H1 (cell line): ENCODE measurements at regions not wholly inside any gene's neighbourhood (a gene's known extent, or its start where the extent isn't known, plus 50 kb on each side); places are given as distances from the start of the nearest gene placed in this dataset.

ENCODE experiments used
- CTCF ChIA-PET: fragments of 300-600 bp; sonication (Branson Sonifier 250); formaldehyde crosslinking; loops from one replicate; lab custom pipeline; 2021; ENCODE audit not compliant: partially characterized antibody; lab: Charles Lee
- POLR2A ChIA-PET: fragments of 300-600 bp; sonication (Branson Sonifier 250); formaldehyde crosslinking; loops from one replicate; lab custom pipeline; 2021; ENCODE audit warnings: inconsistent platforms; ENCODE audit not compliant: partially characterized antibody; lab: Charles Lee
- DNase-seq, 2 experiments: peaks; one replicate each; pipeline versions ENCODE4 v3.0.0 to v3.0.0-alpha.2; 2010 to 2022; ENCODE audit warnings: low spot score in 2 of 2, low read depth in 1 of 2, mixed read lengths in 1 of 2
- FAIRE-seq: peaks from 2 replicates; lab custom pipeline; 2011; peaks lifted over from hg19 to GRCh38; lab: Jason Lieb, UNC
- H2AFZ ChIP-seq: 2 replicates; pipeline ENCODE4 v1.8.1; 2012; ENCODE audit warnings: low read length, inconsistent platforms
- H2AK5ac ChIP-seq: 2 replicates; pipeline ENCODE4 v1.6.1; 2013; ENCODE audit warnings: low read depth, low read length
- H2BK120ac ChIP-seq: replicated peaks from 2 replicates; pipeline ENCODE3; 2013; ENCODE audit warnings: low read depth, low read length, inconsistent platforms
- H2BK12ac ChIP-seq: 2 replicates; pipeline ENCODE4 v1.6.1; 2013; ENCODE audit warnings: low read depth, low read length
- H2BK15ac ChIP-seq: 2 replicates; pipeline ENCODE4 v1.6.1; 2013; ENCODE audit warnings: low read length
- H2BK20ac ChIP-seq: 2 replicates; pipeline ENCODE4 v1.6.1; 2013; ENCODE audit warnings: low read length
- H2BK5ac ChIP-seq: 2 replicates; pipeline ENCODE4 v1.6.1; 2013; ENCODE audit warnings: low read depth, low read length
- H3K14ac ChIP-seq: 2 replicates; pipeline ENCODE4 v1.6.1; 2013; ENCODE audit warnings: inconsistent platforms; ENCODE audit not compliant: insufficient read length
- H3K18ac ChIP-seq: 2 replicates; pipeline ENCODE4 v1.6.1; 2013; ENCODE audit warnings: low read length; ENCODE audit errors: extremely low read depth
- H3K23ac ChIP-seq: 2 replicates; pipeline ENCODE4 v1.6.1; 2013; ENCODE audit warnings: inconsistent platforms; ENCODE audit not compliant: insufficient read length
- H3K23me2 ChIP-seq: 2 replicates; pipeline ENCODE4 v1.6.1; 2013; ENCODE audit warnings: low read depth, low read length
- H3K27ac ChIP-seq: 2 replicates; pipeline ENCODE4 v1.6.1; 2011; ENCODE audit warnings: low read depth, low read length, inconsistent platforms
- H3K27me3 ChIP-seq, 4 experiments: replicated peaks in 1 of 4; 1 replicate in 1 of 4; 2 replicates in 3 of 4; pipeline versions ENCODE4 v1.6.1 to v1.8.1; 2011 to 2013; ENCODE audit warnings: low read length in 3 of 4, mild to moderate bottlenecking in 3 of 4, inconsistent platforms in 2 of 4, mixed read lengths in 2 of 4, moderate library complexity in 1 of 4; ENCODE audit not compliant: control insufficient read depth in 3 of 4, insufficient read depth in 3 of 4; ENCODE audit errors: extremely low read depth in 1 of 4
- H3K36me3 ChIP-seq, 4 experiments: 2 replicates each; pipeline versions ENCODE4 v1.6.1 to v1.8.1; 2011 to 2013; ENCODE audit warnings: mild to moderate bottlenecking in 4 of 4, low read length in 3 of 4, moderate library complexity in 2 of 4, control low read depth in 1 of 4, inconsistent platforms in 1 of 4; ENCODE audit not compliant: insufficient read depth in 4 of 4, control insufficient read depth in 2 of 4
- H3K4ac ChIP-seq: replicated peaks from 2 replicates; pipeline ENCODE3; 2013; ENCODE audit warnings: low read length, low read depth, mixed read lengths, inconsistent platforms; ENCODE audit not compliant: insufficient read length
- H3K4me1 ChIP-seq, 4 experiments: replicated peaks in 1 of 4; 1 replicate in 1 of 4; 2 replicates in 3 of 4; pipeline versions ENCODE4 v1.6.1 to v1.8.1; 2011 to 2013; ENCODE audit warnings: low read length in 3 of 4, inconsistent platforms in 2 of 4, mixed read lengths in 1 of 4; ENCODE audit not compliant: insufficient read depth in 4 of 4, control insufficient read depth in 3 of 4
- H3K4me2 ChIP-seq, 2 experiments: 2 replicates each; pipeline versions ENCODE4 v1.6.1 to v1.8.1; 2011 to 2013; ENCODE audit warnings: low read depth in 2 of 2, low read length in 2 of 2, control low read depth in 1 of 2, inconsistent platforms in 1 of 2, mild to moderate bottlenecking in 1 of 2; ENCODE audit not compliant: insufficient read depth in 1 of 2
- H3K4me3 ChIP-seq, 4 experiments: fragments of 200-600, 300-600 bp in 1 of 4; sonication (generic), shearing (Covaris generic), sonication (Bioruptor Twin) in 1 of 4; 2 replicates each; pipeline versions ENCODE4 v1.5.1 to v1.8.1; 2011 to 2016; ENCODE audit warnings: low read length in 4 of 4, low read depth in 3 of 4, control low read depth in 2 of 4, inconsistent platforms in 2 of 4, mild to moderate bottlenecking in 2 of 4, mixed read lengths in 1 of 4, moderate library complexity in 1 of 4; ENCODE audit not compliant: insufficient read depth in 2 of 4; ENCODE audit errors: extremely low read depth in 1 of 4
- H3K56ac ChIP-seq: replicated peaks from 2 replicates; pipeline ENCODE3; 2013; ENCODE audit warnings: low read depth, mild to moderate bottlenecking, mixed read lengths, low read length, inconsistent platforms; ENCODE audit not compliant: insufficient read length
- H3K79me1 ChIP-seq: 2 replicates; pipeline ENCODE4 v1.6.1; 2013; ENCODE audit warnings: low read depth, low read length, control low read depth
- H3K79me2 ChIP-seq, 2 experiments: 2 replicates each; pipeline versions ENCODE4 v1.6.1 to v1.8.1; 2012 to 2013; ENCODE audit warnings: low read length in 2 of 2, mild to moderate bottlenecking in 2 of 2, inconsistent platforms in 1 of 2; ENCODE audit not compliant: insufficient read depth in 2 of 2, control insufficient read depth in 1 of 2
- H3K9ac ChIP-seq, 4 experiments: replicated peaks in 1 of 4; 1 replicate in 1 of 4; 2 replicates in 3 of 4; pipeline versions ENCODE4 v1.6.1 to v1.8.1; 2011 to 2013; ENCODE audit warnings: low read depth in 3 of 4, low read length in 3 of 4, control low read depth in 2 of 4, mild to moderate bottlenecking in 2 of 4, moderate library complexity in 2 of 4, inconsistent platforms in 1 of 4; ENCODE audit errors: extremely low read depth in 1 of 4
- H3K9me3 ChIP-seq, 2 experiments: 2 replicates each; pipeline versions ENCODE4 v1.6.1 to v1.8.1; 2012 to 2013; ENCODE audit warnings: mild to moderate bottlenecking in 2 of 2, moderate library complexity in 2 of 2, control low read depth in 1 of 2, inconsistent platforms in 1 of 2, low read depth in 1 of 2, low read length in 1 of 2, mixed read lengths in 1 of 2; ENCODE audit not compliant: insufficient read depth in 2 of 2
- H4K20me1 ChIP-seq, 2 experiments: replicated peaks in 1 of 2; 2 replicates each; pipeline versions ENCODE3 to v1.8.1; 2011 to 2013; ENCODE audit warnings: inconsistent platforms in 2 of 2, low read length in 2 of 2, mild to moderate bottlenecking in 1 of 2; ENCODE audit not compliant: insufficient read depth in 2 of 2, control insufficient read depth in 1 of 2
- H4K5ac ChIP-seq: 2 replicates; pipeline ENCODE4 v1.6.1; 2013; ENCODE audit warnings: low read length, low read depth, mixed read lengths, inconsistent platforms; ENCODE audit not compliant: insufficient read length
- H4K8ac ChIP-seq: 2 replicates; pipeline ENCODE4 v1.8.0; 2013; ENCODE audit warnings: mild to moderate bottlenecking, moderate library complexity, low read length, inconsistent platforms; ENCODE audit not compliant: insufficient read depth; ENCODE audit errors: extremely low read depth
- H4K91ac ChIP-seq: replicated peaks from 2 replicates; pipeline ENCODE3; 2013; ENCODE audit warnings: low read length, mixed read lengths, inconsistent platforms; ENCODE audit not compliant: insufficient read length
- BCL11A ChIP-seq, 2 experiments: IDR thresholded peaks; one replicate each; pipeline ENCODE4 v1.6.1; 2011; ENCODE audit warnings: low read depth in 2 of 2, low read length in 2 of 2, mild to moderate bottlenecking in 2 of 2
- POLR2AphosphoS5 ChIP-seq: IDR thresholded peaks from 2 replicates; pipeline ENCODE4 v1.6.1; 2011; ENCODE audit warnings: low read depth, low read length
- RAD21 ChIP-seq, 2 experiments: IDR thresholded peaks in 1 of 2; conservative IDR thresholded peaks in 1 of 2; 2 replicates each; pipeline ENCODE4 v1.6.1; 2011; ENCODE audit warnings: low read depth in 2 of 2, low read length in 2 of 2, improper control_type of control experiment in 1 of 2, inconsistent platforms in 1 of 2, mild to moderate bottlenecking in 1 of 2, moderate library complexity in 1 of 2
- SAP30 ChIP-seq: fragments of 300-600 bp; sonication (generic); IDR thresholded peaks from 2 replicates; pipeline ENCODE4 v1.7.1; 2012; ENCODE audit warnings: low read length, moderate library complexity, mild to moderate bottlenecking, inconsistent platforms; ENCODE audit not compliant: insufficient read depth, insufficient replicate concordance
- SIN3A ChIP-seq, 2 experiments: IDR thresholded peaks in 1 of 2; conservative IDR thresholded peaks in 1 of 2; 2 replicates each; pipeline ENCODE4 v1.6.1; 2011 to 2012; ENCODE audit warnings: low read length in 2 of 2, improper control_type of control experiment in 1 of 2, low read depth in 1 of 2, mild to moderate bottlenecking in 1 of 2
- WGBS, 2 experiments: shearing (Covaris generic) in 1 of 2; methylation state at CpG; one replicate each; pipeline versions ENCODE4 v1.1.6 to v1.1.7; 2013 to 2015; ENCODE audit warnings: low lambda C conversion rate in 2 of 2, mixed read lengths in 2 of 2, inconsistent platforms in 1 of 2, low coverage in 1 of 2, missing lambda C conversion rate in 1 of 2; ENCODE audit not compliant: insufficient replicate concordance in 2 of 2, insufficient coverage in 1 of 2, insufficient read length in 1 of 2; ENCODE audit errors: extremely low coverage in 1 of 2, missing lambda C conversion rate in 1 of 2; 5-methylcytosine and 5-hydroxymethylcytosine counted together
- TF ChIP-seq, protein P1 (sequence below): IDR thresholded peaks from 2 replicates; pipeline ENCODE4 v1.6.1; 2011; ENCODE audit warnings: low read depth, mild to moderate bottlenecking, low read length; ENCODE audit not compliant: insufficient read depth
- TF ChIP-seq, protein P2 (sequence below): IDR thresholded peaks from 2 replicates; pipeline ENCODE4 v1.6.1; 2011; ENCODE audit warnings: low read length, improper control_type of control experiment
- TF ChIP-seq, protein P3 (sequence below): IDR thresholded peaks from 2 replicates; pipeline ENCODE4 v1.6.1; 2012; ENCODE audit warnings: low read length, inconsistent platforms

DNA sequence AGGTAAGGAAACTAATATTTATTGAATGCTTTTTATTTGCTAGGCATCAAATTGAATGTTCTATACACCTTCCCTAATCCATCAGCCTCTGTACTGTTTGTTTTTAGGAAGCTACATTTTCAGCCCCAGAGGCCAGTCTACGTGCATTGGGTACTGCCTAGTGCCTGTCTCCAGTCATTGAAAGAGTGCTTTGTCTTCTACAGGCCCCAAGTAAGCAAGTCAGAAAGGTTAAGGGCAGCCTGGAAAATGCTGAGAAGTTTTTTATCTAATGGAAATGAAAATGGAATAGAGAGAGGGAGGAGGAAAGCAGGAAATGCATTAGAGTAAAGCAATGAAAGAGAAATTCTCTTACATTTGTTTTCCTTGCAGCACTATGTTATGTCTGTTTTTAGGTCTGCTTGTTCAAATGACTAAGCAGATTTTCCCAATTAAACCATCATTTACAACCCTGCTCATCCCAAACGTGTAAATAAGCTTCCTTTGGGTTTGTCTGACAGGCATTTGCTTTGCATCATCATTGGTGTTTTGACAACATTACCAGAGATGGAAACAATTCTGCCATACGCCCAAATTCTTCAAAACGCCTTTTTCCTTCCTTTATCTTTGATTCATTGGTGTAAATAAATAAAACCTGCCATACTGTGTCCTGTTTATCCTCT, 116.0 kb upstream of the GOT2 start:
- Histone ChIP-seq H3K4me3 (no peak overlapping the region), H4K5ac (no peak overlapping the region), H2BK5ac (no peak overlapping the region), H2AFZ (0 out of 2 replicates have a peak overlapping the region, but pooled peaks have one; percentile 54), H3K23me2 (no peaks in the 10 kb centered on the region), H4K8ac (no peak overlapping the region), H2BK12ac (no peak overlapping the region), H2BK20ac (no peak overlapping the region), H3K79me1 (no peaks in the 10 kb centered on the region), H4K91ac (no peak overlapping the region), H3K9me3 (peaks cover 3 to 8% of the 10 kb centered on the region in 2 experiments; a peak in 2 of 4 replicates), H2AK5ac (no peak overlapping the region), H3K36me3 (no peaks in the 10 kb centered on the region), H3K9ac (no peak overlapping the region), H4K20me1 (no peaks in the 10 kb centered on the region), H3K4me1 (no peaks in the 10 kb centered on the region), H3K27ac (no peak overlapping the region), H3K23ac (no peak overlapping the region), H3K27me3 (peaks cover 0 to 1% (median 0%) of the 10 kb centered on the region in 4 experiments; a peak in 1 of 7 replicates), H3K79me2 (no peaks in the 10 kb centered on the region), H2BK120ac (no peak overlapping the region), H3K14ac (no peak overlapping the region), H3K18ac (no peak overlapping the region), H3K4ac (no peak overlapping the region), H3K4me2 (no peak overlapping the region), H3K56ac (no peak overlapping the region), H2BK15ac (no peak overlapping the region)
- POLR2A ChIA-PET, result interaction anchor here (2.5 kb wide), 1 partner anchor 13 kb away, joined by 6 read pairs; no protein-coding TSS in a partner anchor
- 82% methylated on average over 4 of the region's 4 CpGs; no CpG with 5 or more reads in 1 of the 2 experiments for WGBS, 2 experiments
- FAIRE-seq, result no peak
- no peak for DNase-seq
- CTCF ChIA-PET, result interaction anchor here (0.7 to 1.4 kb wide), 4 partner anchors 36 to 199 kb away, joined by 3 to 5 read pairs (median 4); no protein-coding TSS in a partner anchor
- TF ChIP-seq, protein P1, sequence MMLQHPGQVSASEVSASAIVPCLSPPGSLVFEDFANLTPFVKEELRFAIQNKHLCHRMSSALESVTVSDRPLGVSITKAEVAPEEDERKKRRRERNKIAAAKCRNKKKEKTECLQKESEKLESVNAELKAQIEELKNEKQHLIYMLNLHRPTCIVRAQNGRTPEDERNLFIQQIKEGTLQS, result no peak
- no peak for TF ChIP-seq POLR2AphosphoS5
- TF ChIP-seq, protein P2, sequence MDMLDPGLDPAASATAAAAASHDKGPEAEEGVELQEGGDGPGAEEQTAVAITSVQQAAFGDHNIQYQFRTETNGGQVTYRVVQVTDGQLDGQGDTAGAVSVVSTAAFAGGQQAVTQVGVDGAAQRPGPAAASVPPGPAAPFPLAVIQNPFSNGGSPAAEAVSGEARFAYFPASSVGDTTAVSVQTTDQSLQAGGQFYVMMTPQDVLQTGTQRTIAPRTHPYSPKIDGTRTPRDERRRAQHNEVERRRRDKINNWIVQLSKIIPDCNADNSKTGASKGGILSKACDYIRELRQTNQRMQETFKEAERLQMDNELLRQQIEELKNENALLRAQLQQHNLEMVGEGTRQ, result no peak
- TF ChIP-seq RAD21 (IDR thresholded peaks at IDR 0.05 in 1 of 2, conservative IDR thresholded peaks at IDR 0.05 in 1 of 2; ENCODE audit: low read depth in 2 of 2, low read length in 2 of 2), result no peak
- TF ChIP-seq BCL11A (IDR thresholded peaks at IDR 0.05; ENCODE audit: low read depth in 2 of 2, low read length in 2 of 2), result no peak
- TF ChIP-seq, protein P3, sequence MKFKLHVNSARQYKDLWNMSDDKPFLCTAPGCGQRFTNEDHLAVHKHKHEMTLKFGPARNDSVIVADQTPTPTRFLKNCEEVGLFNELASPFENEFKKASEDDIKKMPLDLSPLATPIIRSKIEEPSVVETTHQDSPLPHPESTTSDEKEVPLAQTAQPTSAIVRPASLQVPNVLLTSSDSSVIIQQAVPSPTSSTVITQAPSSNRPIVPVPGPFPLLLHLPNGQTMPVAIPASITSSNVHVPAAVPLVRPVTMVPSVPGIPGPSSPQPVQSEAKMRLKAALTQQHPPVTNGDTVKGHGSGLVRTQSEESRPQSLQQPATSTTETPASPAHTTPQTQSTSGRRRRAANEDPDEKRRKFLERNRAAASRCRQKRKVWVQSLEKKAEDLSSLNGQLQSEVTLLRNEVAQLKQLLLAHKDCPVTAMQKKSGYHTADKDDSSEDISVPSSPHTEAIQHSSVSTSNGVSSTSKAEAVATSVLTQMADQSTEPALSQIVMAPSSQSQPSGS, result no peak
- no peak for TF ChIP-seq SIN3A (conservative IDR thresholded peaks at IDR 0.05 in 1 of 2, IDR thresholded peaks at IDR 0.05 in 1 of 2; ENCODE audit: low read depth in 1 of 2, low read length in 2 of 2)
- no peak for TF ChIP-seq SAP30
